Renal cortical epithelial cell (primary cell): ENCODE measurements at regions not wholly inside any gene's neighbourhood (a gene's known extent, or its start where the extent isn't known, plus 50 kb on each side); places are given as distances from the start of the nearest gene placed in this dataset.

Experiments
- DNase-seq: peaks from one replicate; pipeline ENCODE4 v3.0.0-alpha.2; 2011; ENCODE audit warnings: low read depth

GRCh38 chr11:119796363-119797060 lies 67.5 kb upstream of the NECTIN1 start:
- DNase-seq: no peak

- no peak for DNase-seq
Observed at GRCh38 chr11:119795690-119796089, 66.7 kb upstream of the NECTIN1 start.

GRCh38 chr11:119795231-119795630 lies 66.2 kb upstream of the NECTIN1 start:
- DNase-seq: no peak

GRCh38 chr11:119794756-119795155 lies 65.8 kb upstream of the NECTIN1 start:
- DNase-seq: no peak

GRCh38 chr11:119794141-119794665 lies 65.2 kb upstream of the NECTIN1 start:
- DNase-seq: no peak

GRCh38 chr11:119793335-119793984 lies 64.5 kb upstream of the NECTIN1 start:
- DNase-seq: no peak

GRCh38 chr11:119791701-119792151 lies 62.7 kb upstream of the NECTIN1 start:
- DNase-seq: no peak

- DNase-seq: no peak
Observed at GRCh38 chr11:119791047-119791446, 62.0 kb upstream of the NECTIN1 start.

- no peak for DNase-seq
Observed at GRCh38 chr11:119790476-119790875, 61.5 kb upstream of the NECTIN1 start.

GRCh38 chr11:119789766-119790407 lies 60.9 kb upstream of the NECTIN1 start:
- DNase-seq: no peak

GRCh38 chr11:119788911-119789560 lies 60.0 kb upstream of the NECTIN1 start:
- no peak for DNase-seq

- DNase-seq: no peak
Observed at GRCh38 chr11:119788096-119788883, 59.3 kb upstream of the NECTIN1 start.

- DNase-seq: no peak
Observed at GRCh38 chr11:119787074-119787461, 58.1 kb upstream of the NECTIN1 start.

- DNase-seq: no peak
Observed at GRCh38 chr11:119786431-119787073, 57.6 kb upstream of the NECTIN1 start.

GRCh38 chr11:119785131-119785530 lies 56.1 kb upstream of the NECTIN1 start:
- no peak for DNase-seq

- no peak for DNase-seq
Observed at GRCh38 chr11:119784421-119784820, 55.4 kb upstream of the NECTIN1 start.

- DNase-seq: no peak
Observed at GRCh38 chr11:119783466-119784400, 54.7 kb upstream of the NECTIN1 start.

GRCh38 chr11:119782739-119783072 lies 53.7 kb upstream of the NECTIN1 start:
- DNase-seq: no peak

GRCh38 chr11:119782006-119782738 lies 53.2 kb upstream of the NECTIN1 start:
- no peak for DNase-seq
